PC-9 (cell line): ENCODE measurements at regions not wholly inside any gene's neighbourhood (a gene's known extent, or its start where the extent isn't known, plus 50 kb on each side); places are given as distances from the start of the nearest gene placed in this dataset.
"Not testable (repeated sequence)": the region's sequence is repeated elsewhere in the genome, so short reads cannot be mapped to it uniquely, and the experiment has no call there.

Source experiments
- BruUV-seq: library from RNA; stranded (reverse); fragments of 400-500 nt; replicated peaks from 2 replicates; lab custom pipeline; 2021; lab: Mats Ljungman, UMichigan
- CTCF ChIA-PET: fragments of 300-600 bp; sonication (Branson Sonifier 250); formaldehyde crosslinking; loops from one replicate; lab custom pipeline; 2022; ENCODE audit warnings: antibody characterized with exemption; lab: Charles Lee
- POLR2A ChIA-PET: fragments of 300-600 bp; sonication (Branson Sonifier 250); formaldehyde crosslinking; loops from one replicate; lab custom pipeline; 2022; ENCODE audit warnings: antibody characterized with exemption; ENCODE audit not compliant: unreplicated experiment; lab: Charles Lee
- DNase-seq, 2 experiments: peaks; one replicate each; pipeline versions ENCODE4 v3.0.0 to v3.0.0-alpha.2; 2015 to 2022; ENCODE audit warnings: mixed read lengths in 1 of 2
- H2AFZ ChIP-seq: fragments of 200-600 bp; sonication (generic); 2 replicates; pipeline ENCODE4 v1.8.1; 2017; ENCODE audit warnings: antibody characterized with exemption
- H3F3A ChIP-seq: fragments of 200-600 bp; sonication (generic); 2 replicates; pipeline ENCODE4 v1.8.1; 2017; ENCODE audit warnings: antibody characterized with exemption, mild to moderate bottlenecking, low read depth; ENCODE audit not compliant: insufficient read depth
- H3K27ac ChIP-seq: fragments of 200-600 bp; sonication (generic); 2 replicates; pipeline ENCODE4 v1.6.1; 2016; ENCODE audit warnings: mixed run types
- H3K27me3 ChIP-seq: fragments of 200-600 bp; sonication (generic); 2 replicates; pipeline ENCODE4 v1.6.1; 2016; ENCODE audit warnings: low read depth, mixed run types; ENCODE audit not compliant: insufficient read depth
- H3K36me3 ChIP-seq: fragments of 200-600 bp; sonication (generic); 2 replicates; pipeline ENCODE4 v1.6.1; 2016; ENCODE audit warnings: low read depth, mixed run types
- H3K4me1 ChIP-seq: fragments of 200-600 bp; sonication (generic); replicated peaks from 2 replicates; pipeline ENCODE4 v1.6.1; 2016; ENCODE audit warnings: mixed run types; ENCODE audit not compliant: insufficient read depth
- H3K4me2 ChIP-seq: fragments of 200-600 bp; sonication (generic); 2 replicates; pipeline ENCODE4 v1.6.1; 2017; ENCODE audit warnings: mixed run types
- H3K4me3 ChIP-seq: fragments of 200-600 bp; sonication (generic); 2 replicates; pipeline ENCODE4 v1.6.1; 2016; ENCODE audit warnings: mixed run types
- H3K79me2 ChIP-seq: fragments of 200-600 bp; sonication (generic); 2 replicates; pipeline ENCODE4 v1.6.1; 2017; ENCODE audit warnings: low read depth, mixed run types
- H3K9me2 ChIP-seq: fragments of 200-600 bp; sonication (generic); 2 replicates; pipeline ENCODE4 v1.8.1; 2017; ENCODE audit warnings: mild to moderate bottlenecking; ENCODE audit not compliant: insufficient read depth
- H3K9me3 ChIP-seq: fragments of 200-600 bp; sonication (generic); 2 replicates; pipeline ENCODE4 v1.8.1; 2016; ENCODE audit warnings: low read depth; ENCODE audit not compliant: insufficient read depth
- H4K20me1 ChIP-seq: fragments of 200-600 bp; sonication (generic); 2 replicates; pipeline ENCODE4 v1.8.1; 2017; ENCODE audit not compliant: insufficient read depth
- CTCF ChIP-seq: fragments of 200-600 bp; sonication (generic); conservative IDR thresholded peaks from 2 replicates; pipeline ENCODE4 v1.6.1; 2017; ENCODE audit warnings: mixed run types, antibody characterized with exemption, mild to moderate bottlenecking, moderate library complexity
- EZH2 ChIP-seq: fragments of 200-600 bp; sonication (generic); IDR thresholded peaks from 2 replicates; pipeline ENCODE4 v1.8.0; 2017; ENCODE audit warnings: antibody characterized with exemption, low read depth
- intact Hi-C: fragments of 100-400 bp; cut with micrococcal nuclease; formaldehyde crosslinking; loops from one replicate; pipeline ENCODE4 v1.10.0; 2022; ENCODE audit not compliant: unreplicated experiment

- H3K4me1 ChIP-seq, result no peaks in the 10 kb centered on the region
- no peaks in the 10 kb centered on the region for H3K36me3 ChIP-seq
- no peaks in the 10 kb centered on the region for H4K20me1 ChIP-seq
- no peak overlapping the region for H2AFZ ChIP-seq
- intact Hi-C loops, result no loop called here
- no peak overlapping the region for H3K27ac ChIP-seq
- H3K9me2 ChIP-seq, result no peaks in the 10 kb centered on the region
- no peaks in the 10 kb centered on the region for H3F3A ChIP-seq
- H3K27me3 ChIP-seq, result no peaks in the 10 kb centered on the region
- ChIA-PET POLR2A (no interaction called here), CTCF (no interaction called here)
- no peak overlapping the region for H3K4me2 ChIP-seq
- H3K4me3 ChIP-seq, result no peak overlapping the region
- no peaks in the 10 kb centered on the region for H3K9me3 ChIP-seq
- no peaks in the 10 kb centered on the region for H3K79me2 ChIP-seq
- TF ChIP-seq CTCF (no peak), EZH2 (no peak)
- no peak for DNase-seq
- no TSS peak for BruUV-seq
These were observed 1653.8 kb upstream of the DDX18 start for GRCh38 chr2:116160657-116161056.

- Histone ChIP-seq H3K4me2 (no peak overlapping the region), H3K9me3 (no peaks in the 10 kb centered on the region), H4K20me1 (no peaks in the 10 kb centered on the region), H3K4me3 (no peak overlapping the region), H3K36me3 (no peaks in the 10 kb centered on the region), H3F3A (no peaks in the 10 kb centered on the region), H3K79me2 (no peaks in the 10 kb centered on the region), H2AFZ (no peak overlapping the region), H3K27me3 (no peaks in the 10 kb centered on the region), H3K9me2 (no peaks in the 10 kb centered on the region), H3K4me1 (no peaks in the 10 kb centered on the region), H3K27ac (no peak overlapping the region)
- ChIA-PET CTCF (no interaction called here), POLR2A (no interaction called here)
- TF ChIP-seq EZH2 (no peak), CTCF (no peak)
- intact Hi-C loops, result no loop called here
- BruUV-seq, result no TSS peak
- DNase-seq, result no peak
These were observed 1652.1 kb upstream of the DDX18 start for GRCh38 chr2:116162395-116162794.

GRCh38 chr2:116167107-116167506 lies 1647.4 kb upstream of the DDX18 start:
- POLR2A ChIA-PET, result no interaction called here
- H3K9me3 ChIP-seq, result no peaks in the 10 kb centered on the region
- no peaks in the 10 kb centered on the region for H3K4me1 ChIP-seq
- CTCF ChIA-PET, result no interaction called here
- H3K79me2 ChIP-seq, result no peaks in the 10 kb centered on the region
- no peaks in the 10 kb centered on the region for H3K9me2 ChIP-seq
- TF ChIP-seq EZH2, result no peak
- H3K36me3 ChIP-seq, result no peaks in the 10 kb centered on the region
- no peak overlapping the region for H3K4me3 ChIP-seq
- no peaks in the 10 kb centered on the region for H3F3A ChIP-seq
- intact Hi-C loops, result no loop called here
- no TSS peak for BruUV-seq
- H3K4me2 ChIP-seq, result no peak overlapping the region
- H3K27ac ChIP-seq, result no peak overlapping the region
- no peak overlapping the region for H2AFZ ChIP-seq
- no peaks in the 10 kb centered on the region for H3K27me3 ChIP-seq
- no peaks in the 10 kb centered on the region for H4K20me1 ChIP-seq
- DNase-seq, result no peak

- BruUV-seq, result no TSS peak
- POLR2A ChIA-PET, result no interaction called here
These were observed 1634.4 kb upstream of the DDX18 start for GRCh38 chr2:116180072-116180471.

GRCh38 chr2:116190684-116191083 lies 1623.8 kb upstream of the DDX18 start:
- H3K4me1 ChIP-seq, CTCF ChIA-PET, DNase-seq, H3K4me3 ChIP-seq, H4K20me1 ChIP-seq, H3K36me3 ChIP-seq, H3K4me2 ChIP-seq, H3F3A ChIP-seq, BruUV-seq, POLR2A ChIA-PET, H2AFZ ChIP-seq, H3K27me3 ChIP-seq, H3K27ac ChIP-seq, H3K9me2 ChIP-seq, intact Hi-C loops, H3K79me2 ChIP-seq, H3K9me3 ChIP-seq: not testable (repeated sequence)

More at GRCh38 chr2:116180072-116180471, 1634.4 kb upstream of the DDX18 start:
- TF ChIP-seq CTCF (no peak), EZH2 (no peak)
- no peak overlapping the region for H3K4me2 ChIP-seq
- no peaks in the 10 kb centered on the region for H3K27me3 ChIP-seq
- H2AFZ ChIP-seq, result no peak overlapping the region
- no peaks in the 10 kb centered on the region for H3K9me2 ChIP-seq
- no peak overlapping the region for H3K4me3 ChIP-seq
- no peaks in the 10 kb centered on the region for H3F3A ChIP-seq
- CTCF ChIA-PET, result no interaction called here
- no peaks in the 10 kb centered on the region for H3K36me3 ChIP-seq
- no peaks in the 10 kb centered on the region for H3K4me1 ChIP-seq
- H3K9me3 ChIP-seq, result no peaks in the 10 kb centered on the region
- DNase-seq, result no peak
- H4K20me1 ChIP-seq, result no peaks in the 10 kb centered on the region; the same call in 1 of the 2 replicates
- no peaks in the 10 kb centered on the region for H3K79me2 ChIP-seq
- intact Hi-C loops, result no loop called here
- no peak overlapping the region for H3K27ac ChIP-seq
